Heart left ventricle (tissue), 13 donors: ENCODE measurements at regions not wholly inside any gene's neighbourhood (a gene's known extent, or its start where the extent isn't known, plus 50 kb on each side); places are given as distances from the start of the nearest gene placed in this dataset.

ENCODE experiments used
- POLR2A ChIP-seq, 2 donors: fragments of 450-650 bp; IDR thresholded peaks; one replicate each; pipeline ENCODE4 v1.6.1; 2017; ENCODE audit warnings: antibody characterized with exemption in 2 of 2, mild to moderate bottlenecking in 2 of 2, moderate library complexity in 2 of 2
- TF ChIP-seq, protein P1 (sequence below), 12 donors: fragments of 200-600 bp; sonication (generic) in 4 of 12; IDR thresholded peaks; one replicate each; pipeline versions ENCODE4 v1.5.0 to v1.8.0; 2018 to 2022; ENCODE audit warnings: antibody characterized with exemption in 12 of 12, mild to moderate bottlenecking in 5 of 12
- donor health status: ischemic (EF 13 %, LVEDD 7.1; RV severe dilation, severe dysfunction).
- donor health status: DM: no; HTN: yes; CAD: no.
- donor health status: DM: no; HTN: no; CAD: no.
- donor health status: ischemic (EF 25% LVEDD 6.9; RV normal size, moderate dysfunction).
- donor health status: ischemic (EF 25% LVEDD 5.7; RV mildly dilated, moderate dysfunction).
- donor health status: ischemic (EF 35%, LVEDD 5.7; RV mildly dilated, moderate dysfunction).
- donor health status: nonischemic (EF 11% LVEDD 7.7; RV severe dilation, severe dysfunction).
- donor health status: DM: yes; HTN: yes; CAD: no.
- donor health status: PGD.
- donor health status: ischemic (EF 29% LVEDD 5.4; RV normal size, mild dysfunction).
- donor health status: nonischemic (EF 23%, LVEDD 6.1; RV moderate dilation, normal function).

DNA sequence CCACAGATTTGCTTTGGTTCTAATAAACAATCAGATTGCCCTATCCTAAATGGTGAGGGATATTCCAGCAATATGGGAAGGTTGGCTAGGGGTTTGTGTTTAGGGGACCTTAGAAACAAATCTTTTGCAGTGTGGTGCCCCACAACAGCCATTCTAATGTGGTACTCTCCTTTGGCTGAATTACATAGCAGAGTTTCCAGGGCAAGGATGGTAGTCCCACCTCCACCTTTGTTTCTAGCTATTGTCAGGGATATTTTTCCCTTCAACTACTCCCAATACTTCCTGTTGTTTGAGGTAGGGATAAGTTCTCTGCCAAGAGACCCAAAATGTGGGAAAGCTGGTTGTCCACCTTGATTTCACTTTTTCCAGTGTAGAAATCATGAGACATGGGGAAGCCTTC, 494.7 kb upstream of the CHORDC1 start:
- TF ChIP-seq, protein P1, sequence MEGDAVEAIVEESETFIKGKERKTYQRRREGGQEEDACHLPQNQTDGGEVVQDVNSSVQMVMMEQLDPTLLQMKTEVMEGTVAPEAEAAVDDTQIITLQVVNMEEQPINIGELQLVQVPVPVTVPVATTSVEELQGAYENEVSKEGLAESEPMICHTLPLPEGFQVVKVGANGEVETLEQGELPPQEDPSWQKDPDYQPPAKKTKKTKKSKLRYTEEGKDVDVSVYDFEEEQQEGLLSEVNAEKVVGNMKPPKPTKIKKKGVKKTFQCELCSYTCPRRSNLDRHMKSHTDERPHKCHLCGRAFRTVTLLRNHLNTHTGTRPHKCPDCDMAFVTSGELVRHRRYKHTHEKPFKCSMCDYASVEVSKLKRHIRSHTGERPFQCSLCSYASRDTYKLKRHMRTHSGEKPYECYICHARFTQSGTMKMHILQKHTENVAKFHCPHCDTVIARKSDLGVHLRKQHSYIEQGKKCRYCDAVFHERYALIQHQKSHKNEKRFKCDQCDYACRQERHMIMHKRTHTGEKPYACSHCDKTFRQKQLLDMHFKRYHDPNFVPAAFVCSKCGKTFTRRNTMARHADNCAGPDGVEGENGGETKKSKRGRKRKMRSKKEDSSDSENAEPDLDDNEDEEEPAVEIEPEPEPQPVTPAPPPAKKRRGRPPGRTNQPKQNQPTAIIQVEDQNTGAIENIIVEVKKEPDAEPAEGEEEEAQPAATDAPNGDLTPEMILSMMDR (IDR thresholded peaks at IDR 0.05) = no peak
- TF ChIP-seq POLR2A (IDR thresholded peaks at IDR 0.05) = no peak
